C4-2B (cell line): ENCODE measurements at regions not wholly inside any gene's neighbourhood (a gene's known extent, or its start where the extent isn't known, plus 50 kb on each side); places are given as distances from the start of the nearest gene placed in this dataset.

Experiments
- CTCF ChIP-seq: fragments of 450-650 bp; conservative IDR thresholded peaks from 2 replicates; pipeline ENCODE4 v1.5.1; 2017; ENCODE audit warnings: mild to moderate bottlenecking
- ZFX ChIP-seq: fragments of 450-650 bp; IDR thresholded peaks from 2 replicates; pipeline ENCODE4 v1.6.1; 2017

- TF ChIP-seq CTCF (no peak), ZFX (no peak)
Measured at GRCh38 chr20:4597215-4597614, 89.0 kb upstream of the PRNP start.
